ENCODE measurements at regions not wholly inside any gene's neighbourhood (a gene's known extent, or its start where the extent isn't known, plus 50 kb on each side); places are given as distances from the start of the nearest gene placed in this dataset.

GRCh38 chr14:76324133-76324532, 51.8 kb upstream of the ESRRB start:
- TF ChIP-seq CTCF (IDR thresholded peaks at IDR 0.05; ENCODE audit: borderline replicate concordance, extremely low read depth, insufficient read depth), result no peak
- Histone ChIP-seq H3K4me3 (ENCODE audit: low read length in 3 of 3) (no peak overlapping the region), H3K27me3 (ENCODE audit: control insufficient read depth, insufficient read depth, low read length) (no peaks in the 10 kb centered on the region), H3K9me3 (ENCODE audit: control insufficient read depth in 2 of 3, insufficient read depth in 1 of 3, low read length in 3 of 3) (no peaks in the 10 kb centered on the region), H3K4me1 (ENCODE audit: control insufficient read depth in 2 of 3, insufficient read depth in 2 of 3, low read depth in 1 of 3, low read length in 3 of 3) (no peaks in the 10 kb centered on the region), H3K27ac (ENCODE audit: low read depth in 2 of 2, low read length in 2 of 2) (no peak overlapping the region), H3K36me3 (ENCODE audit: control insufficient read depth in 2 of 3, insufficient read depth in 3 of 3, low read length in 3 of 3) (no peaks in the 10 kb centered on the region), H3K9ac (ENCODE audit: low read length in 3 of 3) (no peak overlapping the region)
- FAIRE-seq, result no peak
- DNase-seq, result no peak
- intact Hi-C loops (cut with DNase I), result no loop called here

Measured in kidney (tissue), 13 donors.